ENCODE measurements at regions not wholly inside any gene's neighbourhood (a gene's known extent, or its start where the extent isn't known, plus 50 kb on each side); places are given as distances from the start of the nearest gene placed in this dataset.

DNA sequence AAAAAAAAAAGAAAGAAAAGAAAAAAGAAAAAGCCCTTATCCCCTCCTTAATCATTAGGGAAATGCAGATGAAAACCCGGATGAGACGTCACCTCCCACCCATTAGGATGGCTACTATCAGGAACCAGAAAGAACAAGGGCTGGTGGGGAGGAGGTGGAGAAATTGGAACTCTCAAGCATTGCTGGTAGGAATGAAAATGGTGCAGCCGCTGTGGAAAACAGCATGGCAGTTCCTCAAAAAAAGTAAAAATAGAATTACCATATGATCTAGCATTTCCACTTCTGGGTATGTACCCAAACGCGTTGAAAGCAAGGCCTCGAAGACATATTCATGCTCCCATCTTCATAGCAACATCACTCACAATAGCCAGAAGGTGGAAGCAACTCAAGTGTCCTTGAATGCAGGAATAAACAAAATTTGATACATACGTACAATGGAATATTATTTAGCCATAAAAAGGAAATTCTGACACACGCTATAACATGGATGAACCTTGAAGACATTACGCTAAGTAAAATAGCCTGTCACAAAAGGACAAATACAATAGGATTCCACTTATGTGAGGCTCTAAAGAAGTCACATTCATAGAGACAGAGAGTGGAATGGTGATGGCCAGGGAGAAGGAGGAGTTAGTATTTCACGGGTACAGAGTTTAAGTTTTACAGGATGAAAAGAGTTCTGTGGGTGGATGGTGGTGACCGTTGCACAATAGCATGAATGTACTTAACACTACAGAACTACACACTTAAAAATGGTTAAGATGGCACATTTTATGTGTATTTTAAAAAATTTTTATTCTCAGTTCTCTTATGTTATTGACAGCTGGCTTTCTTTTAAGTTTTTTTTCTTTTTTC is 166.8 kb upstream of the IER5L start:
- H3K9me3 ChIP-seq (ENCODE audit: insufficient read depth, low read depth, low read length), result peaks cover 2% of the 10 kb centered on the region
- H3K18ac ChIP-seq (ENCODE audit: low read length), result no peak overlapping the region
- no peak overlapping the region for H3K4me2 ChIP-seq (ENCODE audit: low read length)
- no peak overlapping the region for H3K27ac ChIP-seq (ENCODE audit: low read depth, low read length)
- peaks cover 13% of the 10 kb centered on the region for H3K79me1 ChIP-seq (ENCODE audit: low read length)
- H3K4me1 ChIP-seq (ENCODE audit: control insufficient read depth in 1 of 2, insufficient read depth in 2 of 2, low read length in 2 of 2), result peaks cover 3 to 17% of the 10 kb centered on the region in 2 experiments
- no peak overlapping the region for H4K12ac ChIP-seq (ENCODE audit: low read depth, low read length)
- WGBS (ENCODE audit: extremely low coverage, insufficient coverage, insufficient read length), result no CpG with 5 or more reads among the region's 11 CpGs
- H2BK5ac ChIP-seq (ENCODE audit: low read depth, low read length, poor library complexity), result no peak overlapping the region
- H3K14ac ChIP-seq (ENCODE audit: low read length), result no peak overlapping the region
- no peak overlapping the region for H3K23ac ChIP-seq (ENCODE audit: low read length)
- H3K36me3 ChIP-seq (ENCODE audit: control insufficient read depth in 1 of 2, insufficient read depth in 2 of 2, low read length in 2 of 2), result no peaks in the 10 kb centered on the region
- H3K27me3 ChIP-seq (ENCODE audit: insufficient read depth, low read length), result no peaks in the 10 kb centered on the region
- no peak overlapping the region for H4K8ac ChIP-seq (ENCODE audit: low read depth, low read length)
- H3K79me2 ChIP-seq (ENCODE audit: control insufficient read depth, insufficient read depth, low read length, poor library complexity), result no peaks in the 10 kb centered on the region
- no peak overlapping the region for H3K9ac ChIP-seq (ENCODE audit: low read length)
- H3K4me3 ChIP-seq (ENCODE audit: low read depth, low read length), result no peak overlapping the region
- no peak overlapping the region for H2AFZ ChIP-seq (ENCODE audit: insufficient read depth, low read length, poor library complexity)
- no peak overlapping the region for H2AK5ac ChIP-seq (ENCODE audit: low read length)
- no peak for DNase-seq
- no peak overlapping the region for H4K91ac ChIP-seq (ENCODE audit: low read depth, low read length)
- no peak overlapping the region for H2BK120ac ChIP-seq (ENCODE audit: insufficient read depth, low read length, poor library complexity)
- no peak overlapping the region for H3K4ac ChIP-seq (ENCODE audit: low read depth, low read length)
- H2BK12ac ChIP-seq (ENCODE audit: low read length), result no peak overlapping the region

DNA sequence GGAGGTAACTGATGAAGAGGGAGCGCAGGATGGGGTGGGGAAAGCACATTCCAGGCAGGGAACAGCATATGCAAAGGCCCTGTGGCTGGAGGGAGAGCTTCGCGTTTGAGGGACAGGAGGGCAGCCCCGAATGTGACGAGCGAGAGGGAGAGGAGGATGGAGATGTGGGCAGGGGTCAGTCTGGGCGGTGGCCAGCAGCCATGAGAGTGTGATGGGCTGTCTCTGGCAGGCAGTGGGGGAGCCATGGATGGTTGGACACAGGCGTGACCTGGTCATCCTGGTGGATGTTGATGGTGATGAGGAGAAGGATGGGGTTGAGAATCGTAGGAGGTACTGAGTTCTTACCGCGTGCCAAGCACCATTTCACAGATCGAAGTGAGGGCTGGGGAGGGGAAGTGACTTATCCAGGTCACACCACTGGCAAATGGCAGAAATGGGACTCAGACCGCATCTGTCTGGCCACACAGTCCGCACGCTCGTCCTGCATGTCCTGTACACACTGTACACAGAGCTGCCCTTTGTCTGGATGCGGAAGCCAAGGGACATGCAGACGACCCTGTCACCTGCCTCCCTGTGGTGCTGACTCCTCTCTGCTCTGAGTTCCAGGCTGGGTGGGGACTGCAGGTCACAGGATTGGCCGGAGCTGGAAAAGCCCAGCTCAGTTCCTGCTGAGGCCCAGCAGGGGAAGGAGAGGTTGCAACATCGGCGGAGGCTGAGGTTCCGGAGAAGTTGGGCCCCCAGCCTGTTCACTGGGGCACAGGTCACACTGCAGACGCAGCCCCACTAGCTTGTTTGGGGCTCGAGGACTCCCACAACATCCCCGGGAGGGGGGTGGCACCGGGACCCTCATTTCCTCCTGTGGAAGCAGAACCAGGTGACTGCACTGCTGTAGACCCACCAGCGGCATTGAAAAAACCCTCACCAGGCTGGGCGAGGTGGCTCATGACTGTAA is 165.6 kb upstream of the IER5L start:
- no peak overlapping the region for H3K4me3 ChIP-seq (ENCODE audit: low read depth, low read length)
- H4K91ac ChIP-seq (ENCODE audit: low read depth, low read length), result peak overlapping the region; percentile 57
- peak overlapping the region; percentile 69 for H4K8ac ChIP-seq (ENCODE audit: low read depth, low read length)
- no peaks in the 10 kb centered on the region for H3K36me3 ChIP-seq (ENCODE audit: control insufficient read depth in 1 of 2, insufficient read depth in 2 of 2, low read length in 2 of 2)
- no peak overlapping the region for H2AFZ ChIP-seq (ENCODE audit: insufficient read depth, low read length, poor library complexity)
- peaks cover 23% of the 10 kb centered on the region for H3K79me1 ChIP-seq (ENCODE audit: low read length)
- H3K4me1 ChIP-seq (ENCODE audit: control insufficient read depth in 1 of 2, insufficient read depth in 2 of 2, low read length in 2 of 2), result peaks cover 10 to 27% of the 10 kb centered on the region in 2 experiments
- no peak overlapping the region for H3K4me2 ChIP-seq (ENCODE audit: low read length)
- WGBS (ENCODE audit: extremely low coverage, insufficient coverage, insufficient read length), result no CpG with 5 or more reads among the region's 28 CpGs
- peak overlapping the region; percentile 47 for H3K14ac ChIP-seq (ENCODE audit: low read length)
- H3K27ac ChIP-seq (ENCODE audit: low read depth, low read length), result no peak overlapping the region
- H2AK5ac ChIP-seq (ENCODE audit: low read length), result peak overlapping the region; percentile 27
- H3K79me2 ChIP-seq (ENCODE audit: control insufficient read depth, insufficient read depth, low read length, poor library complexity), result no peaks in the 10 kb centered on the region
- H3K4ac ChIP-seq (ENCODE audit: low read depth, low read length), result no peak overlapping the region
- H3K23ac ChIP-seq (ENCODE audit: low read length), result no peak overlapping the region
- H3K9me3 ChIP-seq (ENCODE audit: insufficient read depth, low read depth, low read length), result peaks cover 5% of the 10 kb centered on the region
- H2BK120ac ChIP-seq (ENCODE audit: insufficient read depth, low read length, poor library complexity), result peak overlapping the region; percentile 20
- DNase-seq, result peak; percentile 72 to 83
- no peak overlapping the region for H3K9ac ChIP-seq (ENCODE audit: low read length)
- H2BK5ac ChIP-seq (ENCODE audit: low read depth, low read length, poor library complexity), result no peak overlapping the region
- H3K18ac ChIP-seq (ENCODE audit: low read length), result peak overlapping the region; percentile 31
- no peak overlapping the region for H4K12ac ChIP-seq (ENCODE audit: low read depth, low read length)
- H3K27me3 ChIP-seq (ENCODE audit: insufficient read depth, low read length), result no peaks in the 10 kb centered on the region
- H2BK12ac ChIP-seq (ENCODE audit: low read length), result peak overlapping the region; percentile 7

DNA sequence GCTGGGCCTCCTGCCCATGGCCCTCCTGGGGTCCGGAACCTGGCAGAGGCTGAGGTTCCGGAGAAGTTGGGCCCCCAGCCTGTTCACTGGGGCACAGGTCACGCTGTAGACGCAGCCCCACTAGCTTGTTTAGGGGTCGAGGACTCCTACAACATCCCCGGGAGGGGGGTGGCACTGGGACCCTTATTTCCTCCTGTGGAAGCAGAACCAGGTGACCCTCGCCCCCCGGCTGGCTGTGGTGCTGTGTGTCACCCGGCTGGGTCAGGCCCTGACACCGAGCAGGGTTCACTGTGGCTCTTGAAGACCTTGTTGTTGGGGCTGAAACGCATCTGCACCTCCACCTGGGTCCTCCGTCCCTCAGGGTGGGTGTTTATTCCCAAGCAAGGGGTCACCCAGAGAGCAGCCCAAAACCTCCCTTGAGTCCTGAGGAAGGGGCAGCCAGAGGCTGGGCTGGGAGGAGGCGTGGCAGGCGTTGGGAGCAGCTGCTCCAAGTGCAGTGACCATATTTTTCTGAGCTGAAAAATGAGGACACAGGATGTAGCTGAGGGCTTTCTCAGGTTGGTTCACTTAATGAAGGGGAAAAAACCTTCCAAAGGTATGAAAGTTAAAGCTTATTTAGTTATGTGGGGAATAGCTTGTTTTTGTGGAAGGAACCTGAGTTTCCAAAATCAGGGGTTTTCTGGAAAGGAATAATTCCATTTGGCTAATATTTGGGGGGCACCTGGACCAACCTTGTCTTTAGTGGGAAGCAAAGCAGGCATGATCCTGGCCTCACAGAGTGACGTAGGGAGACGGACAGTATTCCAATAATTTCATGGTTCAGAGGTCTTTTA is 164.7 kb upstream of the IER5L start:
- no peaks in the 10 kb centered on the region for H3K36me3 ChIP-seq (ENCODE audit: control insufficient read depth in 1 of 2, insufficient read depth in 2 of 2, low read length in 2 of 2)
- WGBS (ENCODE audit: extremely low coverage, insufficient coverage, insufficient read length), result no CpG with 5 or more reads among the region's 16 CpGs
- H2AK5ac ChIP-seq (ENCODE audit: low read length), result peak overlapping the region; percentile 71

DNA sequence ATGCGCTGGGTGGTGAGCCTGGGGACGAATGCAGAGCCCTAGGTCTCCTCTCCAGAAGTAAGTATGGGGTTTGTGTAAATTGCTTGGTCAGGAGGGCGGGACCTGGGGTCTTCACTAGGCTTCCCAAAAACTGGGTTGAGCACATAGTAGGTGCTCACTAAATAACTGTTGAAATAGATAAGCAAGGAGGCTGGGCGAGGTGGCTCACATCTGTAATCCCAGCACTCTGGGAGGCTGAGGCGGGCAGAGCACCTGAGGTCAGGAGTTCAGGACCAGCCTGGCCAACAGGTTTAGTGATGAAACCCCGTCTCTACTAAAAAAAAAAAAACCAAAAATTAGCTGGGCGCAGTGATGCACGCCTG is 163.9 kb upstream of the IER5L start:
- Histone ChIP-seq H3K4ac (ENCODE audit: low read depth, low read length) (no peak overlapping the region), H2BK120ac (ENCODE audit: insufficient read depth, low read length, poor library complexity) (no peak overlapping the region)
- WGBS (ENCODE audit: extremely low coverage, insufficient coverage, insufficient read length), result no CpG with 5 or more reads among the region's 8 CpGs

More for the DNA sequence above, 164.7 kb upstream of the IER5L start:
- Histone ChIP-seq H3K18ac (ENCODE audit: low read length) (no peak overlapping the region), H3K4me2 (ENCODE audit: low read length) (no peak overlapping the region), H3K23ac (ENCODE audit: low read length) (no peak overlapping the region), H3K4me1 (ENCODE audit: control insufficient read depth in 1 of 2, insufficient read depth in 2 of 2, low read length in 2 of 2) (peaks cover 11 to 27% of the 10 kb centered on the region in 2 experiments), H3K9ac (ENCODE audit: low read length) (no peak overlapping the region), H4K12ac (ENCODE audit: low read depth, low read length) (no peak overlapping the region), H3K27me3 (ENCODE audit: insufficient read depth, low read length) (no peaks in the 10 kb centered on the region), H2AFZ (ENCODE audit: insufficient read depth, low read length, poor library complexity) (no peak overlapping the region), H3K9me3 (ENCODE audit: insufficient read depth, low read depth, low read length) (peaks cover 5% of the 10 kb centered on the region), H3K79me2 (ENCODE audit: control insufficient read depth, insufficient read depth, low read length, poor library complexity) (no peaks in the 10 kb centered on the region), H3K79me1 (ENCODE audit: low read length) (peaks cover 23% of the 10 kb centered on the region), H4K91ac (ENCODE audit: low read depth, low read length) (peak overlapping the region; percentile 57), H3K4ac (ENCODE audit: low read depth, low read length) (no peak overlapping the region), H2BK12ac (ENCODE audit: low read length) (peak overlapping the region; percentile 21), H3K27ac (ENCODE audit: low read depth, low read length) (no peak overlapping the region), H2BK120ac (ENCODE audit: insufficient read depth, low read length, poor library complexity) (no peak overlapping the region), H2BK5ac (ENCODE audit: low read depth, low read length, poor library complexity) (peak overlapping the region; percentile 6), H3K4me3 (ENCODE audit: low read depth, low read length) (no peak overlapping the region), H3K14ac (ENCODE audit: low read length) (no peak overlapping the region), H4K8ac (ENCODE audit: low read depth, low read length) (no peak overlapping the region)
- no peak for DNase-seq

More for the DNA sequence above, 163.9 kb upstream of the IER5L start:
- Histone ChIP-seq H2BK5ac (ENCODE audit: low read depth, low read length, poor library complexity) (no peak overlapping the region), H3K79me2 (ENCODE audit: control insufficient read depth, insufficient read depth, low read length, poor library complexity) (no peaks in the 10 kb centered on the region), H2AFZ (ENCODE audit: insufficient read depth, low read length, poor library complexity) (no peak overlapping the region), H3K9me3 (ENCODE audit: insufficient read depth, low read depth, low read length) (peaks cover 5% of the 10 kb centered on the region), H3K4me3 (ENCODE audit: low read depth, low read length) (no peak overlapping the region), H3K18ac (ENCODE audit: low read length) (no peak overlapping the region), H3K4me1 (ENCODE audit: control insufficient read depth in 1 of 2, insufficient read depth in 2 of 2, low read length in 2 of 2) (peaks cover 18 to 32% of the 10 kb centered on the region in 2 experiments), H3K4me2 (ENCODE audit: low read length) (no peak overlapping the region), H3K23ac (ENCODE audit: low read length) (no peak overlapping the region), H3K36me3 (ENCODE audit: control insufficient read depth in 1 of 2, insufficient read depth in 2 of 2, low read length in 2 of 2) (no peaks in the 10 kb centered on the region), H3K9ac (ENCODE audit: low read length) (no peak overlapping the region), H2AK5ac (ENCODE audit: low read length) (peak overlapping the region; percentile 3), H4K8ac (ENCODE audit: low read depth, low read length) (no peak overlapping the region), H4K12ac (ENCODE audit: low read depth, low read length) (no peak overlapping the region), H3K79me1 (ENCODE audit: low read length) (peaks cover 28% of the 10 kb centered on the region), H3K27ac (ENCODE audit: low read depth, low read length) (no peak overlapping the region), H4K91ac (ENCODE audit: low read depth, low read length) (peak overlapping the region; percentile 65), H3K27me3 (ENCODE audit: insufficient read depth, low read length) (no peaks in the 10 kb centered on the region), H3K14ac (ENCODE audit: low read length) (no peak overlapping the region), H2BK12ac (ENCODE audit: low read length) (no peak overlapping the region)
- no peak for DNase-seq
